ENCODE measurements at regions not wholly inside any gene's neighbourhood (a gene's known extent, or its start where the extent isn't known, plus 50 kb on each side); places are given as distances from the start of the nearest gene placed in this dataset.
"Not testable (repeated sequence)": the region's sequence is repeated elsewhere in the genome, so short reads cannot be mapped to it uniquely, and the experiment has no call there.

DNA sequence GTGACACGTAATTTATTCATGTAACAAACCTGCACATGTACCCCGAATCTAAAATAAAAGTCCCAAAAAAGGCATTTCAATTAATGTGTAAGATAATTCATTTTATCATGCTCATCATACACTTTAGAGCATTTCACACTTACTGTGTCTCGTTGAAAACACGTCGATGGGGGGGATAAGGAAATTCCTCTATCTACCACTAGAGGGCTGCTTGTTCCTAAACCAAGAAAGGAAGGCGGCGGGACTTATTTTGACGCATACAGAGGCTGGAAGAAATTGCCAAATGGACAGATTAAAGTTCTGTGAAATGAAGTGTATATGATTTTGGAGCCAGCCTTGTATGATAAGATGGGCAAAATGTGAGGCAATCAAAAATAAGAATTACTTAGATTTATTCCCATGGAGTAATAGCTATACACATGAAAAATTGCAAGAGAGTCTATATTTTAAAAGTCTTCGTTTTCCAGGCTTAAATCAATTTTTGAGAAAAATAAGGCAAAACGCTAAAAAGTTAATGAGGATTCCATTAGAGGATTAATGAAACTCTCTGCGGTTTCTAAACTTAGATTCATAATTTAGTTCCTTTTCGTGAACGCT is 346.8 kb downstream of the CNTN3 start:
- DNase-seq = no peak

DNA sequence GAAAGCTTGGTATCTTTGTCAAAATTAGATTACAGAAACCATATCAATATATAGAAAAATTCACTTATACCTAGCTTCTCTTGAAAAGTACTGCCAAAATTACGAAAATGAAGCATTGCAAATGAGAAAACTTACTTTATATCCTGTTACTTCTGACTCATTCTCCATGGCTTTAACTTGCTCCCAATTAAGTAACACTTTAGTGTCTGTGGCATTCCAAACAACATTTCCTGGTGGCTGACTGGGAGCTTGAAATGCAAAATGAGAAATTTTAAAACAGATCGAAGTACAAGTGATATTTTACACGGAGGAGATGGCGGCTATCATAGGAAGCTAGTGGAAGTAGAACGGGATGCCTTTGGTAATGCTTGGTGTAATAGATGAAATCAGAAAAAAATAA is 347.3 kb downstream of the CNTN3 start:
- no peak for DNase-seq

DNA sequence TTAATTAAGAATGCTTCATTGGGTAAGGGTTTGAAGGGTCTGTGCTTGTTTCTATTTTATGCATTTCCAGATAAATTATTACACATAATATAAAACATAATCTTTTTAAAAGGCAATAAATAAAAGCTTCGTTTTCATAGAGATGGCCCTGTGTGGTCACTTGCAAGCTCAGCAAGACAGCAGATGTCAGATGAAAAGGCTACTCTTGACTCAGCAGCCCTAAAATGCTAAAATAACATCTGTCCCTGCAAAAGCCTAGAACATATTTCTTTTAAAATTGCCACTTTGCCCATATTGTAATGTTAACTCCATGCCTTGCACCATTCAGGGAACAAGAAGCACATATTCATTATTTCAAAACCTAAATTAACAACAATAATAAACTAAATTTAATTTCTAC is 349.4 kb downstream of the CNTN3 start:
- DNase-seq = no peak

DNA sequence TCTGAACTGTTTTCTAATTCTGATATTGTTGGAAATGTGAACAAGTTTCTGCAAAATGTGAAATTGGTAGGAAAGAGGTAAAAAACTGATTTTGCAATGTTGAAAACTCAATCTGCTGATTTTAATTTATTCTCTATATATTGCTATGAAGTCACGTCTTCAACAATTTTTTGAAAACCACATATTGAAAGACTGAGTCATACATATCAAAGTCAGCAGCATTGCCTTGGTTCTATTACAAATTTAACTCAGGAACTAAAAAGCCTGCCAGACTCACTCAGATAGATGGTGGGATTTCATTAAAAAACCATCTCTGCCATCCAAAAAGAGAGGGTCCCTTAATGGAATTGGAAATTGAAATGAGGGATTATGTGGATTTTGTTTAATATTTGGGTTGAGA is 351.4 kb downstream of the CNTN3 start:
- no peak for DNase-seq

DNA sequence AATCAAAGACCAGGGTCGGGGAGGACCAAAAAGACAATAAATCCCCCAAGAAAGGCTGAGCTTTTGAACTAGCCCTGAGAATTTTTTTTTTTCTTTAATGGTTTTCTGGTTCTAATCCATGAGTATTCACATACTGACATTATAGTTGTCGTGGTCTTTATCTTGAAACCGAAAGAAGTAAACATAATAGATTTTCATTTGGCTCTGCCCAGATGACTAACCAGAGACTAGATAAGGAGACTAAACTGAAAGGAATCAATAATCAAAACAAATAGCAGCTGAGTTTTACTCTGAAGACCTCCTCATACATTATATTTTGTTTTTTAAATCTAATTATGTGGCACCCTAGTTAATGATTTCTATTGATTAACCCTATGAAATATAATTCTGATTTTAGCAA is 381.4 kb downstream of the CNTN3 start:
- no peak for DNase-seq

DNA sequence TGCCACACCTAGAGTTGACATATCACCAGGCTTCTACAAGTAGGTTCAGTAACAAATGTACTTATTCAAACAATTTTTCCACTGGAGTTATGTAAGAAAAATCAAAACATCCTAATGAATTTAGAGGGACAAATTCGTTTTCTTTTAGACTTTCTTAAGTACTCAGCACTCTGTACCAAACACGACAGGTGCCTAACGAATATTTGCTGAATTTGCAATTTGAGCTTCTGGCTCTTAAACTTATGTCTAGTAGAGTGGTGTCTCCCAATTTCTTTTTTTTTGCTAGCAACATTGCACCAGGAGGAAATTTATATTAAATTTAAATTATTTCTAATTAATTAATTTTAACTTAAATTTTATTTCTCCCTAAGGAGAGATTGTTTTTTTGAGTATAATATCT is 397.0 kb downstream of the CNTN3 start:
- DNase-seq = no peak

DNA sequence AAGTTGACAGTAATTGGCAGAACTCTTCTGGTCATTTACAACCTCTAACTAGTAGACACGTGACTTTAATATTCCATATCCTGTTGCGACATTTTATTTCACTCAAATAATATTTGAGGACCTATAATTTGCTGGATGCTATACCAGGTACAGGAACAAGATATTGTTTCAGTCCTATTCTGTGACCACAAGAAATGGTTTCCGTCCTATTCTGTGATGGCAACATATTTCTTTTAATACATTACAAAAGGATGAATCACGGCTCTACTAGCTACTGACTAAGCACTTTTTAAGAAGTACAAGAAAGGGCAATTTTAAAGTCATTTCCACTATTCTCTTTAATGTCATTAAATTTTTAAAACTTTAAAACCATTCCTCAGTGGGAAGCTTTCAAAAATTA is 400.2 kb downstream of the CNTN3 start:
- DNase-seq = no peak

DNA sequence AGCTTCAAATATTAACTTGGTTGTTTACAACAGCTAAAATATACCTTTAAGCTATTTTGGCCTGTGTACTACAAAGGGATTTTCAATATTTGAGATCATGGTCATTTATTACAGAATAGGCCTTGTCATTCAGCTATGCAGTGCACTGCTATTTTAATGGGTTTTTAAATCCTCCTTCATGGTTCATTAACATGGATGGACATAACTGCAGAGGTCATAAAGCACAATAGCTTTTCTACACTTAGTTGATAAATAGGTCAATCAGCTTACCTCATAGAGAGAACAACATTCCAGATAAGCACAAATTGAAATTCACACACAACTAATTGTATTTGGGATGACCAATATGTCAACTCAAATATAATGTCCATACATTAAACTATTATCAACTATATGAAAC is 403.7 kb downstream of the CNTN3 start:
- no peak for DNase-seq

DNA sequence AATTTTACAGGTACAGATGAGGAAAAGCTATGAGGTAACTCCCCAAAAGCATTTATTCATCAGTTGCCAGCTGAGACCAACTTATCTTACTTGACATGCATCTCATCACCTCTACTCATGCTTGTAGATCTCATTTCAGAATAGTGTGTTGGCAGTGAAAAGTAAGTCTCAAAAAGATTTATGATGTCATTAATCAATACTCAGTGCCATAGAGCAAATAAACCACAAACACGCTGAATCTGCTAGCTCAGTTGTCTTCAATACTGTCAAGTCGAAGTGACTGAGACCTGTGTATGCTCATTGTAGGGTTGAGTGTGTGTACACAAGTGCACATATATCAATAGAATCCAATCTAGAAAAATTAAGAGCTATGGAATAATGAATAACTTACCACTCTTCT is 413.5 kb downstream of the CNTN3 start:
- DNase-seq = no peak

DNA sequence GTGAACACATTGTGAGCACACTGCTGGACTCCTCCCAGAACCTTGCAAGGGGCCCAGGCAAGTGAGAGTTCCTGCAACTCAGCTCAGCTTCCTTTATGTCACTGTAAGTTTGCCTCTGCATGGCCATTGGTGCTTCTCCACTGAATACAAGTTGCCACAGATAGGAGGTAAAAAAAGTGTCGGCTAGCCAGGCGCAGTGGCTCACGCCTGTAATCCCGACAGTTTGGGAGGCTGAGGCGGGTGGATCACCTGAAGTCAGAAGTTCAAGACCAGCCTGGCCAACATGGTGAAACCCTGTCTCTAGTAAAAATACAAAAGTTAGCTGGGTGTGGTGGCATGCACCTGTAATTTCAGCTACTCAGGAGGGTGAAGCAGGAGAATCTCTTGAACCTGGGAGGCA is 435.8 kb downstream of the CNTN3 start:
- DNase-seq = not testable (repeated sequence)

DNA sequence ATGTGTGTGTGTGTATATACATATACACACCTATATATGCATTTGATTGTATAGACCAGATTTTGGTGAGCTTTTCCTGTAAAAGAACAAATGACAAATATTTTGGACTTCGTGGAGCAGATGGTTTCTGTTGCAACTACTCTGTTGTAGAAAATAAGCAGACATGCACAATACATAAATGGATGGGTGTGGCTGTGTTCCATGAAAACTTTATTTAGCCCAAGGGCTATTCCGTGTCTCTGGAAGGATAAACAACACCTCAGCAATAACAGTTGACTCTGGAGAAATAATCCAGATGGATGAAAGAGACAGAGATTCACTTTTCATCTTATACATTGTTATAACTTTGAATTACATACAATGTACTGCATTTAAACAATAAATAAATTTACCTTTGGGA is 441.4 kb downstream of the CNTN3 start:
- DNase-seq = no peak

DNA sequence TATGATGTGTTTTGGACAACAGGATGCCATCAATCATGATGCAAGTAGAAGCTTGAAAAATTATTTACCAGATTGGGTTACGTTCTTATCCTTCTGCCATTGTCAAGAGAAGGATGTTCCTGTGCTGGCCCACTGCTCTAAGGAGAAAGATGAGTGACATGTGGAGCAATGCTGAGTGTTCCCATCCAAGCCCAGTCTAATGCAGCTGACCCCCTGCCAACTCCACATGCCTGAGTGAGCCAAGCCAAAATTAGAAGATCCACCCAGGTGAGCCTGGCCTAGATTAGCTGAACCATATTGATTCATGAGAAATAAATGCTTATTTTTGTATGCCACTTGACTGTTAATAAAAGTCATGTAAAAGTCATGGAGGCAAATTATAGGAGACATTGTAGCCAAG is 446.5 kb downstream of the CNTN3 start:
- no peak for DNase-seq

DNA sequence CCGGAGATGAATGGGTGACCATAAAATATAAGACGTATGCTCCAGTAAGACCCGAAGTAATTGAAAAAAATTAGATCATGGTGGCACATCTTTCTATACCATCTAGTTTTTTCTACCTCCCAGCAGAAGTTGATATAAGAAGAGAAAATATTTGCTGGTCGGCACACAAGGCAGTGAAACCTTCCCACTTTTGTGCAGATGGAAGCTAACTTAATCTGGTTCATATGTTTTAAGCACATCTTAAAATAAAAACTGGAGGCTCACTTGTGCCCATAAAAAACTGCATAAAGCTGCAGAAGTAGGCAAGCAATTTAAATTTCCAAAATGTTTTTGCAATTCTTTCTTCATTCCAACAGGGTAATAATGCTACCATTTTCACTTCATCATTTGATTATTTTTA is 449.2 kb downstream of the CNTN3 start:
- no peak for DNase-seq

DNA sequence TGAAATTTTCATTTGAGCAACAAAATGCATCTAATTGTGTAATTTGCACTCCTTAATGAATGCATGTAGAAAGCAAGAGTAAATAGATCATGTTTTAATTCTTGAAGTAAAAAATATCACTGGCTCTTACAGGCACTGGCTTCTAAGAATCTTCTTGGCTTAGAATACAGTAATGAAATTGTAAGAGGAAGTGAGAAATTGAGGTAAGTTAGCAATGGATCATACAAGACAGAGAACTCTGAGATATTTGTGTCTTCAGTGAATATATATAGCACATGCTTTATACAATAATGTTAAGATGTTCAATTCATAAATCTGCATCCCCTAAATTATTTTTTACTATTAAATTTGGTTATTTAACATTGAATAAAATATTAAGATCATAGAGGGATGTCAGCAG is 465.0 kb downstream of the CNTN3 start:
- no peak for DNase-seq

DNA sequence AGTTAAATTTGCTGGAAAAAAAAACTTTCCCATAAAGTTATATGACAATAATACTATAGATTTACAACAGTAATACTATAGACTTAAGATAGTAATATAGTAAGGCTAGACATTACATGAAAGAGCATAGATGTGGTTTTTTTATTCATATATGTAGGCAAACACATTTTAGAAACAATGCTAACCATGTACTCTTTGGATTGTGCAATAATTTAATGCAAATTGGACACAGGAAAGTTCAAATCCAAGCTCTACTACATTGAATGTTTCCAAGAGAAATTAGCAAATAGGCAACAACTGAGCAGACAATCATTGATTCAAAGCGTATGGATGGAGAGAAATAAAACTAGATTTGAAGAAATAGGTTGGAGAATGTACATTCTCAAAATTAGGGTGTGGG is 469.2 kb downstream of the CNTN3 start:
- DNase-seq = no peak

DNA sequence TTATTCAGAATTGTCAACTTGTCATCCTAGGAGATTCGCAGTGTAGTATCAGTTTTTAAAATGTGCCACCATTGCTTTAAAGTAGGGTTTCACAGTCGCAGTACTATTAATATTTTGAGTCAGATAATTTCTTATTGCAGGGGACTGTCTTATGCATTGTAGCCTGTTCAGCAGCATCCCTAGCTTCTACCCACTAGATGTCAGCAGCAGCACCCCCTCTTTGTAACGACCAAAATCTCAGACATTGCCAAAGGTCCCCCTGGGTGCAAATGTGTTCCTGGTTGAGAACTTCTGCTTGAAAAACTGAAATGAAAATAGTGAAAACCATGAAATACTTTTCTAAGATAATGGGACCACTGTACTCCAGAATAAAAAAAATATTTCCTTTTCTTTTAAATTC is 474.8 kb downstream of the CNTN3 start:
- DNase-seq = no peak

DNA sequence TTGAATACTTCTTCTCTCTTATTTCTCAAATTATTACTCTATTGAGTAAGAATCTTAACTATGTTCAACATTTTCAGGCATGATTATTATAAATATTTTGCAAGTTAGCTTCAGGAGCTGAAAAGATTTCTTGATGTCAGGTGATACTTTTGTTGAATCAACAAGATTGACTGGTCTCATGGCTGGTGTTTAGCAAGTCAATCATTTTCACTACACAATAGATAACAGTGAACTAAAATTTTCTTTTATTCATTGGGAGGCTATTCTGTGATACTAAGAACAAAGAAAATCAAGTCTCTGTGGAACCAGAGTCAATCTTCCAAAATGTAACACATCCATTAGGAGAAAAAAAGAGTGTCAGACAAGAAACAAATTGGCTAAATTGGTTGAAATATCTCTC is 476.7 kb downstream of the CNTN3 start:
- no peak for DNase-seq

DNA sequence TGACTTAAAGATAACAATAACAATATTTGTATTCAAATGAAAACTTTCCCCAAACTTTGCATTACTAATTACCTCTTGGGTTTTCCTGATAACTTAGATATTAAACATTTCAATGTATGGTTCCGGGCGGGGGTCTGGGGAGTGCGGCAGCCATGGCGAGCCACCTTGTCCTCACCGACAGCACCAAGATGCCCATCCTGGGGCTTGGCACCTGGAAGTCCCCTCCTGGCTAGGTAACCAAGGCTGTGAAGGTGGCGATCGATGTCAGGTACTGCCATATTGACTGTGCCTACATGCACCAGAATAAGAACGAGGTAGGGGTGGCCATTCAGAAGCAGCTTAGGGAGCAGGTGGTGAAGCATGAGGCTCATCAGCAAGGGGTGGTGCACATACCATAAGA is 478.7 kb downstream of the CNTN3 start:
- no peak for DNase-seq

DNA sequence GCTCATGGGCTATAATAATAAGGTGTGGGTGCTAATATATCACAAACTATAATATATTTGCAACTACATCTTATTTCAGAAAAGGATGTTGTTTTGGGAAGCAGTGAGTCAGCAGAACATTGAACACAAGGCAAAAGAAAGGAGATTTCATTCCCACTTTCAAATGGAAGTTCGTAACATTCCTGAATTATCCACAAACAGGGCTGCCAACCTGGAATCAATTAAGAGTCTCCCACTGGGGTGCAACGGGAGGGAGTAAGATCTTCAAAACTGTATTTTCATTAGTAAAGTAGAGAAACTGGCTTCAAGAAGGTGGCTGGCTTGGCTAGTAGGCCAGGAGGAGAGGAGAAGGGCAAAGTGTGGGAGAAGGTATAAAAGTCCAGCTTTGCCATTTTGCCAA is 479.6 kb downstream of the CNTN3 start:
- no peak for DNase-seq

DNA sequence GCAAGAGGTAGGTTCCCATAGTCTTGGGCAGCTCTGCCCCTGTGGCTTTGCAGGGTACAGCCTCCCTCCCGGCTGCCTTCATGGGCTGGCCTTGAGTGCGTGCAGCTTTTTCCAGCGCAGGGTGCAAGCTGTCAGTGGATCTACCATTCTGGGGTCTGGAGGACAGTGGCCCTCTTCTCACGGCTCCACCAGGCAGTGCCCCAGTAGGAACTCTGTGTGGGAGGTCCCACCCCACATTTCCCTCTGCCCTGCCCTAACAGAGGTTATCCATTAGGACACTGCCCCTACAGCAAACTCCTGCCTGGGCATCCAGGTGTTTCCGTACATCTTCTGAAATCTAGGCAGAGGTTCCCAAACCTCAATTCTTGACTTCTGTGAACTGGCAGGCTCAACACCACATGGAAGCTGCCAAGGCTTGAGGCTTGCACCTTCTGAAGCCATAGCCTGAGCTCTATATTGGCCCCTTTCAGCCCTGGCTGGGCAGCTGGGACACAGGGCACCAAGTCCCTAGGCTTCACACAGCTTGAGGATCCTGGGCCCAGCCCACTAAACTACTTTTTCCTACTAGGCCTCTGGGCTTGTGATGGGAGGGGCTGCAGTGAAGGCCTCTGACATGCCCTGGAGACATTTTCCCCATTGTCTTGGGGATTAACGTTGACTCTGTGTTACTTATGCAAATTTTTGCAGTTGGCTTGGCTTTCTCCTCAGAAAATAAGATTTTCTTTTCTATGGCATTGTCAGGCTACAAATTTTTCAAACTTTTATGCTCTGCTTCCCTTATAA is 482.7 kb downstream of the CNTN3 start:
- not testable (repeated sequence) for DNase-seq

DNA sequence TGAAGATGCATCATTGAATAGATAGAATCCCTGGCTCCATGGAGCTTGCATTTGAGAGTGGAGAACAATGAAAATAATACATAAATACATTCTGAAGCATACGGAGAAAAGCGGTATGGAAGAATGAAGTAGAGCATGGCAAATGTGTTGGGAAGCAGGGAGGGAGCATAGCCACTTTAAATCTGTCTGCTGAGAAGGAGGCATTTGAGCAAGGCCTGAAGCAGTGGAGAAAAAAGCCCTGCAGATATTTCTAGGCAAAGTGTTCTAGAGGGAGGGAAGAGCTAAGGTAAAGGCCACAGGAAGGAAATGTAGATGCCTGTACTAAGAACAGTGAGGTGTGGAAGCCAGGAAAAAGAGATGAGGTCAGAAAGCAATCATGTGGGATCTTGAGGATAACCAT is 484.8 kb downstream of the CNTN3 start:
- no peak for DNase-seq

DNA sequence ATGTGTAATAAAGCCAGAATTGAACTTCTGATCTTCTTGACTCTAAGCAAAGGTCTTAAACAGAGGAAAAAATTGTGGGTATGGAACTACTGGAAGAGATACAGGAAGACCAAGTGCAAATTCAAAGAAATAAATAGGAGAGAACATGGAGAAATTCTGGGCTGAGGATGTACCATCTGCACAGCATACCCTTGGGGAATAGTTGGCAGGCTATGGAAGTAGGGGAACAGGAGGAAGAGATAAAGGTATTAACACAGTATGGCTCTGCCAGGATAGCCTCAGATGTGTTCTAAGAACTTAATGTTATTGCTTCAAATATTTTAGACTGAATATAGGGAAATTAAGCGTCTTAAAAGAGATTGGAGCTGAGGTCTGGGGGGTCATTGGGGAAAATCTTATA is 485.4 kb downstream of the CNTN3 start:
- no peak for DNase-seq

DNA sequence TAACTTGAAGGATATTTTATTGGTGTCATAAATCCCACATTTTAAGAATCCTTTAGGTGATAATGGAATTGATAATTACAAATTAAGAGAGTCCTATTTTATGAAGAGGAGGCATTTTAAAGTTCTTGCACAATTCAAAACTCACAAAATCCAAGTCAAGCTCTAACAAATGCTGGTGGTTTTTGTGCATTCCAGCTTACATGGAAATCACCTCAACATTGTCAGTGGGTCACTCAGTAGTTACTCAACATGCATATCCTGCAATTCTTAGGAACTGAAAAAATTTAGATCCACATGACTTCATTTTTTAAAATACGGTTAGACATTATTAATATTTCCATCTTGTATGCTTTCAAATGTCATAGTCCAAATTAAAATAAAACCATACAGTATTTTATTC is 487.2 kb downstream of the CNTN3 start:
- no peak for DNase-seq

DNA sequence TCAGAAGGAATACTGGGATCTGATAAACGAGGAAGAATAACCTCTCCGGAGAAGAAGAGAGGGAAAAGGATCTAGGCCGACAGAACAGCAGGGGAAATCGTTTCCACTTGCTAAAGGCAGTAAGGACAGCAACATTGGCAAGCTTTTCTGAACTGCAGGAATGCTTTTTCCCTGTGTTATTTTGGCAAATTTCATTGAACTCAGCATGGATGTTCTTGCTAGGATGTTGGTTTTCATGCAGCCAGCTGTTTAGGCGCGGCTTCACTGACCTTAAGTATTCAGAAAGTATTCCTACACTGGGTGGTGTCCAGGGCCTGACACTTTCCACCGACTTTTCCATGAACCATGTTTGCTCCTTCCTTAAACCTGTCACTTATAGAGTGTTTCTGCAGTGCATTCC is 489.7 kb downstream of the CNTN3 start:
- DNase-seq = no peak

DNA sequence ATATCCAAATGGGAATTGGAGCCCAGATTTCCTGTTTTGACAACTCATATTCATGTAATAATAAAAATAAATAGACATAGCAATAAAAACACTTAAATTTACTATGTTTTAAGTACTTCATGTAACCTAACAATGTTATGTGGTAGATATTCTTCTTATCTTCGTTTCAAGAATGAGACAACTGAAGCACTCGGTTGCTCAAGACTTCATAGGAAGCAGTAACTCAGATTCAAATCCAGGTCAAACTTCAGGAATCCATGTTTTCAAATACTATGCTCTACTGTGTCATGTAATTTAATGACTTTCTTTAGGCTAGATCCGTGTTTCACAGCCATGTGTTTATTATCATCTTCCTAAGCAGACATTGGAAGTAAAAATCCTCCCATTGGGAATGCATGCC is 492.2 kb downstream of the CNTN3 start:
- no peak for DNase-seq

Data from T1000 (cell line).